ENCODE measurements at regions not wholly inside any gene's neighbourhood (a gene's known extent, or its start where the extent isn't known, plus 50 kb on each side); places are given as distances from the start of the nearest gene placed in this dataset.

DNA sequence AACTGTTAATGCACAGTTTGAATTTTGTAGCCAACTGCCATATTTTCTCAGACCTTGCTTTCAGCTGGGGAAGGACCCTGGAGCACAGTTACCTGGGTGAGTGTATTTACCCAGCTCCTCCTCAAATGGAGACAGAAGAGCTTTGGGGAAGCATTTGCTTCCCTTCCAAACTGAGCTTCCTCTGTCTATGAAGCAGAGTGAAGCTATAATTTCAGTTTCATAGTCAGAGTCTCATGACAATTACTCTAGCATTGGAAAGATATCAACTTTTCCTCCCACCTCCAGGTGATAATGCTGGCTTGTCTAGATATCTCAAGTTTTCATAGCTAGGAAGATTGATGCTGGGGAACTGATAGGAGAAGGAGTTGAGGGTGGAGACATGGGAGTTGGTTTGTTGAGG is 406.4 kb upstream of the CLINT1 start:
- H3K36me3 ChIP-seq (ENCODE audit: control insufficient read depth, insufficient read depth, low read length), result no peaks in the 10 kb centered on the region
- H3K4me3 ChIP-seq (replicated peaks; ENCODE audit: low read depth, low read length), result no peak overlapping the region
- TF ChIP-seq, protein P1, sequence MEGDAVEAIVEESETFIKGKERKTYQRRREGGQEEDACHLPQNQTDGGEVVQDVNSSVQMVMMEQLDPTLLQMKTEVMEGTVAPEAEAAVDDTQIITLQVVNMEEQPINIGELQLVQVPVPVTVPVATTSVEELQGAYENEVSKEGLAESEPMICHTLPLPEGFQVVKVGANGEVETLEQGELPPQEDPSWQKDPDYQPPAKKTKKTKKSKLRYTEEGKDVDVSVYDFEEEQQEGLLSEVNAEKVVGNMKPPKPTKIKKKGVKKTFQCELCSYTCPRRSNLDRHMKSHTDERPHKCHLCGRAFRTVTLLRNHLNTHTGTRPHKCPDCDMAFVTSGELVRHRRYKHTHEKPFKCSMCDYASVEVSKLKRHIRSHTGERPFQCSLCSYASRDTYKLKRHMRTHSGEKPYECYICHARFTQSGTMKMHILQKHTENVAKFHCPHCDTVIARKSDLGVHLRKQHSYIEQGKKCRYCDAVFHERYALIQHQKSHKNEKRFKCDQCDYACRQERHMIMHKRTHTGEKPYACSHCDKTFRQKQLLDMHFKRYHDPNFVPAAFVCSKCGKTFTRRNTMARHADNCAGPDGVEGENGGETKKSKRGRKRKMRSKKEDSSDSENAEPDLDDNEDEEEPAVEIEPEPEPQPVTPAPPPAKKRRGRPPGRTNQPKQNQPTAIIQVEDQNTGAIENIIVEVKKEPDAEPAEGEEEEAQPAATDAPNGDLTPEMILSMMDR (IDR thresholded peaks at IDR 0.05; ENCODE audit: insufficient read depth, low read length, poor library complexity, severe bottlenecking), result no peak
- DNase-seq (ENCODE audit: extremely low read depth, insufficient read length), result no peak
- no peaks in the 10 kb centered on the region for H3K27me3 ChIP-seq (replicated peaks; ENCODE audit: control insufficient read depth, insufficient read depth, low read length)

DNA sequence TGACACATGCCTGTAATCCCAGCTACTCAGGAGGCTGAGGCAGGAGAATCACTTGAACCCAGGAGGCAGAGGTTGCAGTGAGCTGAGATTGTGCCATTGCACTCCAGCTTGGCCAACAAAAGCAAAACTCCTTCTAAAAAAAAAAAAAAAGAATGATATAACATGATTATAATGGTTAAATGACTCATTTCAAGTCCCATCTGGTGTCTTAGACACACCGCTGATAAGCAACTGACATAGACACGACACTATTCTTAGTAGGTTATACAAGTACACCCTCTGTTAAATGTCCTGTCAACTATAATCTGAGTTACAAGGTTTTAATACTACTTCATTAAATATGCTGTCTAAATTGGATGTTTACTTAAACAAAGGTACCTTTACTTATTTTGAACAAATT is 405.3 kb upstream of the CLINT1 start:
- H3K4me3 ChIP-seq (replicated peaks; ENCODE audit: low read depth, low read length), result no peak overlapping the region
- no peak for DNase-seq (ENCODE audit: extremely low read depth, insufficient read length)
- H3K36me3 ChIP-seq (ENCODE audit: control insufficient read depth, insufficient read depth, low read length), result no peaks in the 10 kb centered on the region
- TF ChIP-seq, protein P1 (IDR thresholded peaks at IDR 0.05; ENCODE audit: insufficient read depth, low read length, poor library complexity, severe bottlenecking), result no peak
- no peaks in the 10 kb centered on the region for H3K27me3 ChIP-seq (replicated peaks; ENCODE audit: control insufficient read depth, insufficient read depth, low read length)

DNA sequence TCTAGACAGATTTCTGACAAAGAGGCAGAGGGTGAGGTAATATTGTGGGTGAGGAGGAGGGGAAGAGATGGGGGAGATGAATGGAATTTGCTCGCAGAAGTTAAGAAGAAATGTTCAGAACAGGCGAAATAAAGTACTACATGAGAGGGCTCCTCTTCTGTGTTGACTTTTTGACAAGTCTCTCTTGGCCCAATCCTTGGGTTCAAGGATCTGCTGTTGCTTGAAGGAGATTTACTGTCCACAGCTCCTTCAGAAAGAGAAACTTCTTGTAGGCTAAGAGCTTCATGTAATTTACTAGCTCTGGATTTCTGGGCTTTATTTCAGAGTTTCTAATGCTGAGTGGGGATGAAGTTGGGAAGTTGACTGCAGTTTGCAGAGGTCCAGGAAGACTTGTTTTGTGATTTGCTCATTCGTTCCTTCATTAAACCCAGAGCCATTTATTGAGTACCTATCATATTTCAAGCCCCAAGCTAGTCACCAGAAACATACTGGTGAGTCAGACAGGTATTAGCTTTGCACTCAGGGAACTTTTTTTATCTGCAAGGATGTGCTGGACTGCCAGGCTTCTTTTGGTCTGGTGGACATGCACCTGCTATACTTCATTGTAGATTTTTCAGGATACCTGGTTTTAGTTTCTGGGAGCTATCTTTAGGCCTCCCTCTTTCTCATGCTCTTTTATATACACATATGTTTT is 402.9 kb upstream of the CLINT1 start:
- Histone ChIP-seq H3K36me3 (ENCODE audit: control insufficient read depth, insufficient read depth, low read length) (no peaks in the 10 kb centered on the region), H3K27me3 (replicated peaks; ENCODE audit: control insufficient read depth, insufficient read depth, low read length) (no peaks in the 10 kb centered on the region), H3K4me3 (replicated peaks; ENCODE audit: low read depth, low read length) (no peak overlapping the region)
- no peak for DNase-seq (ENCODE audit: extremely low read depth, insufficient read length)
- TF ChIP-seq, protein P1 (IDR thresholded peaks at IDR 0.05; ENCODE audit: insufficient read depth, low read length, poor library complexity, severe bottlenecking), result no peak

DNA sequence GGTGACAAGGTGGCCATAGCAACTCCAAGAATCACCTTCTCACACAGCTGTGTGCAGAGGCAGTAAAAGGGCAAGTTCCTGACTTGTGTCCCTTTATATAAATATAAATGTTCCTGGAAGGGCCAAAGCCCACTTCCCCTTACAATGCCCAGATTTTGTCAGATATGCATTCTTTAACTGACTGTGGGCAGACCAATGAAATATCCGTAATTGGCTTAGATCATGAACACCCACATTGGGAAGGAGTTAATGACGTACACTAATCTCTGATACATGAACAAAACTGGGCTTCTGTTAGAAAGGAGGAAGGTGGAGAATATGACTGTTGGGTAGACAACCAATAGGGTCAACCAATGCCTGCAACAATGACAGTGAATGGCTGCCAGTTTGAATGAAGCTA is 397.2 kb upstream of the CLINT1 start:
- Histone ChIP-seq H3K27me3 (replicated peaks; ENCODE audit: control insufficient read depth, insufficient read depth, low read length) (no peaks in the 10 kb centered on the region), H3K36me3 (ENCODE audit: control insufficient read depth, insufficient read depth, low read length) (no peaks in the 10 kb centered on the region), H3K4me3 (replicated peaks; ENCODE audit: low read depth, low read length) (no peak overlapping the region)
- TF ChIP-seq, protein P1 (IDR thresholded peaks at IDR 0.05; ENCODE audit: insufficient read depth, low read length, poor library complexity, severe bottlenecking), result no peak
- no peak for DNase-seq (ENCODE audit: extremely low read depth, insufficient read length)

DNA sequence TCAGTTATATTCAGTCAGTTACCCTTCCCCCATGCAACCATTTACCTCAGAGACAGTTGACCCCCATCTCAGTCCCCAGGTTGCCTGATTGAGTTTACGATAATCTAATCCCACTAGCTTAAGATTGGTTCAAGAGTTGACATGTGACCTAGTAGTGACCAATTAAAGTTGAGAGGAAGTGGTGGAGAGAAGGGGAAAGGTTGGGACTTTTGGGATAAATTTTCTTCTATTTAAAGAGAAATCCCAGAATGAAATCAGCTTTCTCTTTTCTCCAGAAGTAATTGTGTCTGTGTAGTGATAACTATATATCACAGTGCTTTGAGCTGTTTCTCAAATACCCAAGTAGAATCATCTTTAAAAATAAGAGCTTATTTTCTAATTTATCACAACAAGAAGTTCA is 396.7 kb upstream of the CLINT1 start:
- DNase-seq (ENCODE audit: extremely low read depth, insufficient read length), result no peak
- Histone ChIP-seq H3K36me3 (ENCODE audit: control insufficient read depth, insufficient read depth, low read length) (no peaks in the 10 kb centered on the region), H3K27me3 (replicated peaks; ENCODE audit: control insufficient read depth, insufficient read depth, low read length) (no peaks in the 10 kb centered on the region), H3K4me3 (replicated peaks; ENCODE audit: low read depth, low read length) (no peak overlapping the region)
- TF ChIP-seq, protein P1 (IDR thresholded peaks at IDR 0.05; ENCODE audit: insufficient read depth, low read length, poor library complexity, severe bottlenecking), result no peak

DNA sequence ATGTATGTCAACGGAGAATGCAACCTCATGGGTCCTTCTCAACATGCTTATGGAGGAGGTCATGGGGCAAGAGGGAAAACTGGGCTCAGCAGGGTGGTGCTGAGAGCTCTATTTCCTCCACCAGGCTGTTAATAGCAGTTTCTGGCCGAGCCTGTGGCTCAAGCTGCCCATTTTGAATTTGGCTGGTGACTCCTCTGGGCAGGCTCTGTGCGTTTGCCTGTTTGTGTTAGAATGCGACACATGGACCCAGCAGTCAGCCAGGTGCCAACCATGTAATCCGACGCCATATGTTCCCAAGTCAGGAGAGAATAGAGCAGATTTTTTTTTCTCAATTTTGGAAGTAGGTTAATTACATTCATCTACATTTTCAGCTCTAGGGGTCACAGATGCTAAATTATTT is 387.7 kb upstream of the CLINT1 start:
- Histone ChIP-seq H3K27me3 (replicated peaks; ENCODE audit: control insufficient read depth, insufficient read depth, low read length) (no peaks in the 10 kb centered on the region; the same call in 1 of the 2 replicates), H3K36me3 (ENCODE audit: control insufficient read depth, insufficient read depth, low read length) (no peaks in the 10 kb centered on the region), H3K4me3 (replicated peaks; ENCODE audit: low read depth, low read length) (no peak overlapping the region)
- TF ChIP-seq, protein P1 (IDR thresholded peaks at IDR 0.05; ENCODE audit: insufficient read depth, low read length, poor library complexity, severe bottlenecking), result no peak
- no peak for DNase-seq (ENCODE audit: extremely low read depth, insufficient read length)

Measured in GM06990 (cell line).